ENCODE measurements at regions not wholly inside any gene's neighbourhood (a gene's known extent, or its start where the extent isn't known, plus 50 kb on each side); places are given as distances from the start of the nearest gene placed in this dataset.

DNA sequence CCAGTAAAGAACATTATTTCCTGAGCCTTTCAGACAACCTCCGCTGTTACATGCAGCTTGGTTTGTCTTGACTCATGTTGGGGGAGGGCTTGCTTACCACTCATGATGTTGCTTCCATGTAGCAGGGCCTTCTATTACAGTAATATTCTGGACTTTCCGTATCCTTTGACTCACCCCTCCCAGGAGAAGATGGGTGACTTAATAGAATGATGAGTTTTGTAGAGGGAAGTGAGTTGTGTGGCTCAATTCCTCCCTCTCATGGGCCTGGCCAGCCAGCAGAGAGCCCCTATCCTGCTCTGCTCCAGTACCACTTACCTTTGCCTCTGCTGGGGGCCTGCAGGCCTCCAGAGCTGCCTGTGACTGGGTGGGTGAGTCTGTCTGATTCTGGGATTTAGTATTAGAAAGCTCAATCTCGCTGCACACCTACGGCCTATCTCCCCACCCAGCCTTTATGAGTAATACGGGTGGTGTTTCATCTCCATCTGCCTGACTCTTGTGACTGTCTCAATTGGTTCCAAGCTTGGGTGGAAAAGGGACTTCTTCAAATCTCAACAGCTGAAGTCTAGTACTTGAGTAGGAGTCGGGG lies 52.6 kb upstream of the KLF9 start:
- H3K9ac ChIP-seq, result no peak overlapping the region
- TF ChIP-seq, protein P1, sequence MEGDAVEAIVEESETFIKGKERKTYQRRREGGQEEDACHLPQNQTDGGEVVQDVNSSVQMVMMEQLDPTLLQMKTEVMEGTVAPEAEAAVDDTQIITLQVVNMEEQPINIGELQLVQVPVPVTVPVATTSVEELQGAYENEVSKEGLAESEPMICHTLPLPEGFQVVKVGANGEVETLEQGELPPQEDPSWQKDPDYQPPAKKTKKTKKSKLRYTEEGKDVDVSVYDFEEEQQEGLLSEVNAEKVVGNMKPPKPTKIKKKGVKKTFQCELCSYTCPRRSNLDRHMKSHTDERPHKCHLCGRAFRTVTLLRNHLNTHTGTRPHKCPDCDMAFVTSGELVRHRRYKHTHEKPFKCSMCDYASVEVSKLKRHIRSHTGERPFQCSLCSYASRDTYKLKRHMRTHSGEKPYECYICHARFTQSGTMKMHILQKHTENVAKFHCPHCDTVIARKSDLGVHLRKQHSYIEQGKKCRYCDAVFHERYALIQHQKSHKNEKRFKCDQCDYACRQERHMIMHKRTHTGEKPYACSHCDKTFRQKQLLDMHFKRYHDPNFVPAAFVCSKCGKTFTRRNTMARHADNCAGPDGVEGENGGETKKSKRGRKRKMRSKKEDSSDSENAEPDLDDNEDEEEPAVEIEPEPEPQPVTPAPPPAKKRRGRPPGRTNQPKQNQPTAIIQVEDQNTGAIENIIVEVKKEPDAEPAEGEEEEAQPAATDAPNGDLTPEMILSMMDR (IDR thresholded peaks at IDR 0.05), result no peak
- no peaks in the 10 kb centered on the region for H3K9me3 ChIP-seq (ENCODE audit: control insufficient read depth, low read length)
- H3K4me1 ChIP-seq, result peaks cover 18% of the 10 kb centered on the region
- H3K4me2 ChIP-seq (ENCODE audit: low read length), result no peak overlapping the region
- H3K27ac ChIP-seq, result no peak overlapping the region
- H2AFZ ChIP-seq, result peak overlapping the region; percentile 53
- H3K27me3 ChIP-seq (ENCODE audit: control insufficient read depth, insufficient read depth, low read length), result no peaks in the 10 kb centered on the region
- no peaks in the 10 kb centered on the region for H3K36me3 ChIP-seq (ENCODE audit: control insufficient read depth, insufficient read depth, low read length)
- H3K4me3 ChIP-seq (ENCODE audit: low read depth, low read length), result no peak overlapping the region
- H3K79me2 ChIP-seq, result no peaks in the 10 kb centered on the region

DNA sequence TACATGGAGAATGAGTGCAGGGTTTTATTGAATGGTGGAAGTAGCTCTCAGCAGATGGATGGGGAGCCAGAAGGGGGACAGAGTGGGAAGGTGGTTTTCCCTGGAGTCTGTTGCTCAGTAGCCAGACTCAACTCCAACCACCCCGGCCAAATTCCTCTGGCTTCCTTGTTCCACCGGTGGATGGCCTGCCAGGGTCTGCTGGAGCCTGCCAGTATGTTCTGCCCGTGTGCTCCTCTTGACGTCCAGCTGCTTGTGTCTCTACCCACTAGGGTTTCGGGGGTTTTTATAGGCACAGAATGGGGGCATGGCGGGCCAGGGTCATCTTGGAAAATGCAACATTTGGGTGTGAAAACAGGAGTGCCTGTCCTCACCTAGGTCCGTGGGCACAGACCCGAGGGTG lies 51.4 kb upstream of the KLF9 start:
- TF ChIP-seq, protein P1 (IDR thresholded peaks at IDR 0.05), result no peak
- Histone ChIP-seq H2AFZ (no peak overlapping the region), H3K4me2 (ENCODE audit: low read length) (no peak overlapping the region), H3K9me3 (ENCODE audit: control insufficient read depth, low read length) (no peaks in the 10 kb centered on the region), H3K36me3 (ENCODE audit: control insufficient read depth, insufficient read depth, low read length) (no peaks in the 10 kb centered on the region), H3K9ac (no peak overlapping the region), H3K4me1 (peaks cover 22% of the 10 kb centered on the region), H3K27me3 (ENCODE audit: control insufficient read depth, insufficient read depth, low read length) (no peaks in the 10 kb centered on the region), H3K4me3 (ENCODE audit: low read depth, low read length) (no peak overlapping the region), H3K79me2 (no peaks in the 10 kb centered on the region), H3K27ac (no peak overlapping the region)

DNA sequence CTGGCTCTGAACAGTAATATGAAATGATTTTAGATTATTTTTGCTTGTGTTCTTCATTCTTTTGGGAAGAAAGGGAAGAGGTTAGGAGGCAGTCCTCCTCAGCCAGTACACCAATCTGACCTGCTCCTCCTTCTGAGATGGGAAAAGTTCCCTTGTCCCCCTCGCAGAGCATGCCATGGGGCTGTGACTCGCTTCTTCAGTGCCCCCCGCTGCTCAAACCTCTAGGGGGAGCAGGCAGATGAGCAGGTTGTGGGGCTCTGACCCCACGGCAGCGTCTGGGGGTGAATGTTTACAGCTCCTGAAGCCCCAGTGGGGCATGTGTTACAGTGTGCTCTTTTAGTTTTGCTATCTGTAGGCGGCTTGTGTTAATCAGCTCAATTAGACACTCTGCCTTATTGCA lies 50.9 kb upstream of the KLF9 start:
- Histone ChIP-seq H3K4me1 (peaks cover 22% of the 10 kb centered on the region), H3K27me3 (ENCODE audit: control insufficient read depth, insufficient read depth, low read length) (no peaks in the 10 kb centered on the region), H3K4me3 (ENCODE audit: low read depth, low read length) (no peak overlapping the region), H3K9me3 (ENCODE audit: control insufficient read depth, low read length) (no peaks in the 10 kb centered on the region), H3K79me2 (no peaks in the 10 kb centered on the region), H2AFZ (no peak overlapping the region), H3K9ac (no peak overlapping the region), H3K27ac (no peak overlapping the region), H3K36me3 (ENCODE audit: control insufficient read depth, insufficient read depth, low read length) (no peaks in the 10 kb centered on the region), H3K4me2 (ENCODE audit: low read length) (no peak overlapping the region)
- TF ChIP-seq, protein P1 (IDR thresholded peaks at IDR 0.05), result no peak

All from parathyroid adenoma (tissue), 2 donors.